MV-4-11 (cell line): ENCODE measurements at regions not wholly inside any gene's neighbourhood (a gene's known extent, or its start where the extent isn't known, plus 50 kb on each side); places are given as distances from the start of the nearest gene placed in this dataset.

Experiments used
- DNase-seq: peaks from one replicate; lab custom pipeline; 2025; lab: John Stamatoyannopoulos, UW

- no peak for DNase-seq
These were observed 92.6 kb downstream of the EMP1 start for GRCh38 chr12:13288937-13289652.

GRCh38 chr12:13288501-13288900 is 92.0 kb downstream of the EMP1 start:
- DNase-seq: no peak

GRCh38 chr12:13283867-13284266 is 87.3 kb downstream of the EMP1 start:
- DNase-seq: peak; percentile 53

GRCh38 chr12:13282861-13283260 is 86.3 kb downstream of the EMP1 start:
- DNase-seq: no peak

DNA sequence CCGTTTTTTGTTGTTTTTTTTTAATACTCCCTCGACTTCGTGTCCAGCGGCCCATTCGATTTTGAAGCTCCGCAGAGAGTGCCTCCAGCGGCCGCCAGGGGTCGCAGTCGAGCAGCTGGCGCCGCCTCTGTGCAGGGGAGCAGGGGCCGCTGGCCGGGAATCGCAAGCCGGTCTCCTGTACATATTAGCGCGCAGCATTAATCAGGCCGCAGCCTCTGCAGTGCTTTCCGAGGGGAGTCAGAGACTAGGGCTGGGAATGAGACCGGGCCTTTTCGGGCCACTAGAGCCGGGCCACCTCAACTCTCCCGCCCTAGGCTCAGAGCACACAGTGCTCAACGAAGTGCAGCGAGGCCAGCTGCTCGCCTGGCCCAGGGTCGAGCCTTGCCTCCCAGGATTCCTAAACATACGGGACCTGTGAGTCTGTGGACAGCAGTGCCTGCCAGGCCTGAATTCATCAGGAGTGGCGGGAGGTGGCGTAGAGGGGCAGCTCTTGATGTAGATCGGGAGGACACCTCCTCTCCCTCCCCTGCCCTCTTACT is 81.8 kb downstream of the EMP1 start:
- DNase-seq: peak; percentile 11

DNA sequence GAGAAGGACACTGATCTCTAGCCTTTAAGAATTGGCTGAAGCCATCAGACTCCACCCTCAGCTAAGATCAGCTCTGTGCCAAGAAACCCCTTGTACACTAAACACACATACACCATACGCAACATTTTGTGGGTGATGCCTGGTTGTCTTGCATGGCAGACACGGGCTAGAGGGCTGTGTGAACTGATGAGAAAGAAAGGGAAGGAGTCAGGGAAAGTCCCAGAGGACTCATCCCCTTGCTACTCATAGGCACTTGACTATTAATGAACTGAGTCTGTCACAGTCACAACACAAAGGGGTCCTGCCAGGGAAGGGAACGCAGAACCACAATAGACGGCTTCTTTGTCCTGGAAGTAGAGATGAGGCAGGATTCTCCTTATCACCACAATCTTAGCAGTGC is 80.8 kb downstream of the EMP1 start:
- no peak for DNase-seq

DNA sequence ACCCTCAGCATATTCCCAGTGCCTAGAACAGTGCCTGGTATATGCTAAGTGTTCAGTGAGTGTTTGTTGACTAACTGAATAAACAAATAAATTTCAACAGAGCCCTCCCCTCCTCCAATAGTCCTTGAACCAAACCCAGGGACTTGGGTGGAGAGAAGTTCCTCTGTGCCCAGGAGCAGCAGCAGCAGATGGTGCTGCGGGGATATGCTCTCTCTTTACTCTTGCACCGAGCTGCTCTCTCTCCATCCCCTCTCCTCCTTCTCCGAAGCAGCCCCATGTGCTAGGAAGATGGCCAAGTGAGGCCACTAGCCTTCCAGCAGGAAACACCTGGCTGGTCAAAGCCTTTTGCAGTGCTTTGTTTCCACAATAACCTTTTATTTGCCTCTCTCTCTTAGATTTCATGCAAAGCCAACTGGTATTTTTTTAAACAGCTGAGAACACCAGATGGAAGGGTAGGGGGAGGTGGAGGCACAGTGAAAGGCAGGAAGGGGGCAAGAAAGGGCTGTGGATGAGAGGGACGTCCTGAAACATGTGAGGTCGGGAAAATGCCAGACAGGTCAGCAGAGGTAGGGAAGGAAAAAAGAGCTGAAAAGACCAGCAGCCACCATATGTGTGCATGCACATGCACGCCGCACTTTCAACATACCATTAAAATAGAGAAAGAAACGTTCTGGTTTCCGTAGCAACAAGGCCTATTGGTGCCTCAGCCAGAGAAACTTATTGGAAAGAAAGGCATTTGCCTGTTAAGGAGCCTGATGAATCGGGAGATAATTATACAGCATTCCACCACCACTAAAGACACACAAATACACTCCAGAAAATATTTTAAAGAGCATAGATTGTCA is 78.9 kb downstream of the EMP1 start:
- no peak for DNase-seq

DNA sequence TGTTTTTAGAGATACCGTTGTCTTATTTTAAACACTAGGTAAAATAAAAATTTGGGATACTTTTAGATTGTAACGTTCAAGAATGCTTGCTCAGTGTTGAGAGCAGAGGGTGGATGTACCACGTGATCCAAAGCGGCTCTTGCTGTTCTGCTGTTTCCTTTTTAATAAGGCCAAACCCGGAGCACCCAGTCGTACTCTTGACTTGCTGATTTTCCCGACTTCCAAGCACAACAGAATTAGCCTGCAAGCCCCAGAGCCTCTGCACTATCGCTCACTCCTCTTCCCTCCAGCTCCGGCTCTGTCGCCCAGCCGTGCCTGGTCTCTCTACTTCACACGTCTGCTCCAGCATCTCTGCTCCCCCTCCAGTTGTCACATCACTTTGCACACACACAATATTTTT is 77.3 kb downstream of the EMP1 start:
- no peak for DNase-seq

DNA sequence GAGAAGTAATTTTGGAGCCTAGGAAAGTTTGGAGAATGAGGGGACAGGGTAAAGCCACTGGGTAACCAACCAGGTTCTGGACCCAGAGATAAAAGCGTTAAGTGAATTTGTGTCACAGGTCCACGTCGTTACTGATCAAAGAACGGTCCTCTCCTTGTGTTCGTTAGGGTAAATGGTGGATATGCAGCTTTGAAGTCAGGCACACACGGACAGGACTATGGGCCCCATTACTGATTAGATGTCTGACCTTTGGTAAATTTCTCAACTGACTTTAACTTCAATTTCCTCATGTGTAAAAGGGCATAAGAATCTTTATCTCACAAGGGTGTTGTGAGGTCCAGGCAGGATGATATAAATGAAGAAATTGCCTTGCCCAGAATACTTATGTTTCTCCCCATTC is 76.6 kb downstream of the EMP1 start:
- DNase-seq: no peak

DNA sequence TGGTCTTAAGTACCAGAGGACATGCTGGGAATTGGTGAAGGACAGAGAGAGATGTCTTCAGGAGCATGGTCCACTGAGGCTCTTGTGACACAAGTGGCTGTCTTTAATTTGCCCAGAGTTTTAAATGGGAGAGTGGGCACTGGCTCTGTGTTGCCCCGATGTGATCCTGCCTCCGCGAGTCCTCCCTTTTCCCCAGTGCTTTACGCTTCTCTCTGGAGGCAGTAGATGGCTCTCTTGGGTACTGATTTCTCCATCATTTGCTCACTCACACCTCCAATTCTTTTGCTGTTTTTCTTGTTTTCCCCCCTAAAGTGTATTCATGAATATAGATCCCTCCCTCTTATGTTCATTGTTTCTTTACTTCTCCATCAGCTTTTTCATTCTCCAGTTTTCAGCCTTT is 74.3 kb downstream of the EMP1 start:
- no peak for DNase-seq
